ENCODE measurements at regions not wholly inside any gene's neighbourhood (a gene's known extent, or its start where the extent isn't known, plus 50 kb on each side); places are given as distances from the start of the nearest gene placed in this dataset.

DNA sequence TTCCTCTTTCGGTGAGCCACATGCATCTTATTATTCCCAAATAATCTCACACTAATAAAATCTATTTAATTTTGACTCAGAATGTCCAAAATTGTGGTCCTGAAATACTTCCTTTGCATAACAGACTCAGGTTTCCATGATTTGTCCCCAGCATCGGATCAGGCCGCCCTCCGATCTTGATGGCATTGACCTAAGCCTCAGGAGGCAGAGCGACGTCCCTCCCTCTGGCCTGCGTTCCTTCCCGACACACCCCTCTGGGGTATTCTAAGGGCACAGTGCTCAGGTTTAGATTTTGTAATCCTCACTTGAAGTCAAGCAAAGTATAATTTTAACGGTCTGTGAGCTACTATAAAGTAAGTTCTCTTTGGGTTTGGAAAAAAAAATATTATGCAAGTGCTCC, 857.7 kb downstream of the GALR1 start:
- no peak for TF ChIP-seq EZH2 (IDR thresholded peaks at IDR 0.05; ENCODE audit: insufficient read depth, poor library complexity, severe bottlenecking)
- no peak for TF ChIP-seq EZH2phosphoT487 (IDR thresholded peaks at IDR 0.05; ENCODE audit: insufficient read depth, low read depth)
